ENCODE measurements at regions not wholly inside any gene's neighbourhood (a gene's known extent, or its start where the extent isn't known, plus 50 kb on each side); places are given as distances from the start of the nearest gene placed in this dataset.

- TF ChIP-seq POLR2AphosphoS5 (IDR thresholded peaks at IDR 0.05; ENCODE audit: insufficient read depth, low read depth, low read length) (no peak), POLR2A (IDR thresholded peaks at IDR 0.05; ENCODE audit: low read depth, low read length) (no peak), MYC (IDR thresholded peaks at IDR 0.05; ENCODE audit: low read depth, low read length) (no peak), CTCF (IDR thresholded peaks at IDR 0.05; ENCODE audit: extremely low read depth in 1 of 2, insufficient read depth in 1 of 2, low read depth in 1 of 2, low read length in 2 of 2) (no peak), JUN (IDR thresholded peaks at IDR 0.05; ENCODE audit: borderline replicate concordance, insufficient read depth, insufficient read length, low read depth) (no peak), EZH2 (IDR thresholded peaks at IDR 0.05; ENCODE audit: borderline replicate concordance, low read depth, low read length, severe bottlenecking) (no peak), MAX (IDR thresholded peaks at IDR 0.05; ENCODE audit: insufficient read depth, insufficient read length) (no peak)
These were observed 211.9 kb upstream of the TBX3 start for GRCh38 chr12:114895827-114896226.

Measured in endothelial cell of umbilical vein (primary cell).